ENCODE measurements at regions not wholly inside any gene's neighbourhood (a gene's known extent, or its start where the extent isn't known, plus 50 kb on each side); places are given as distances from the start of the nearest gene placed in this dataset.

GRCh38 chr11:90531001-90531400 lies 308.2 kb upstream of the CHORDC1 start:
- Histone ChIP-seq H3K4me3 (replicated peaks in 1 of 3; ENCODE audit: low read depth in 2 of 3, low read length in 3 of 3) (no peak overlapping the region), H3K9me3 (replicated peaks in 1 of 2; ENCODE audit: control insufficient read depth in 1 of 2, insufficient read depth in 1 of 2, low read length in 2 of 2) (no peaks in the 10 kb centered on the region), H4K20me1 (ENCODE audit: insufficient read depth, low read length) (no peaks in the 10 kb centered on the region), H3K9ac (ENCODE audit: insufficient read depth, low read length, poor library complexity, severe bottlenecking) (no peak overlapping the region), H3K4me2 (replicated peaks; ENCODE audit: extremely low read depth, low read length, poor library complexity, severe bottlenecking) (no peak overlapping the region), H2AFZ (ENCODE audit: insufficient read depth, low read depth, low read length, poor library complexity, severe bottlenecking) (no peak overlapping the region), H3K27ac (ENCODE audit: low read depth in 1 of 2, low read length in 2 of 2) (no peak overlapping the region), H3K36me3 (replicated peaks in 1 of 2; ENCODE audit: control insufficient read depth in 1 of 2, insufficient read depth in 2 of 2, low read length in 2 of 2) (no peaks in the 10 kb centered on the region), H3K4me1 (ENCODE audit: control insufficient read depth in 1 of 2, insufficient read depth in 2 of 2, low read length in 2 of 2) (no peaks in the 10 kb centered on the region), H3K79me2 (ENCODE audit: insufficient read depth, low read length) (no peaks in the 10 kb centered on the region), H3K27me3 (ENCODE audit: control insufficient read depth in 2 of 2, insufficient read depth in 2 of 2, low read length in 2 of 2) (no peaks in the 10 kb centered on the region)
- Mint-ChIP-seq H3K27me3 (ENCODE audit: low read depth in 3 of 3) (no peaks in the 10 kb centered on the region), H3K27ac (no peak overlapping the region), H3K4me1 (no peaks in the 10 kb centered on the region), H3K9me3 (peaks cover 0 to 14% (median 2%) of the 10 kb centered on the region in 7 donors), H3K36me3 (no peaks in the 10 kb centered on the region), H3K4me3 (no peak overlapping the region)
- WGBS (ENCODE audit: insufficient coverage): no CpG with 5 or more reads among the region's 1 CpG
- no peak for DNase-seq
- intact Hi-C loops (cut with micrococcal nuclease): no loop called here
- no peak for TF ChIP-seq CTCF (IDR thresholded peaks at IDR 0.05)

DNA sequence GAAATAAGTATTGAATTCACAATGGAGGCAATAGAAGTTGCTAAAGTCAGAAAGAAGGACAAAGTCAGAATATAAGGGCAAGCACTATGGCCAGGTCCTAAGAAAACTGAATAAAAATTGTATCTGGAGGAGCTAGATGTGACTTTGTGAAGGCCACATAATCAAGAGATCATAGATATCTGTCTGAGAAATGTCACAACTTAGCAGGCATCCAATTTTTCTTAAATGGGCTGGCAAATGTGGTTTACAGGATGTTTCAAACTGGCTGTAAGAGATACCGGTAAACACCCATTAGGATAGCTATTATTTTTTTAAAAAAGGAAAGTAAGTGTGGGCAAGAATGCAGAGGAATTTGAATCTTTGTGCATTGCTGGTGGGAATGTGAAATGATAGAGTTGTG lies 303.1 kb upstream of the CHORDC1 start:
- intact Hi-C loops (cut with micrococcal nuclease): no loop called here
- no peaks in the 10 kb centered on the region for H3K4me1 Mint-ChIP-seq
- H3K9me3 Mint-ChIP-seq: peaks cover 0 to 9% (median 0%) of the 10 kb centered on the region in 7 donors
- no peak overlapping the region for H2AFZ ChIP-seq (ENCODE audit: insufficient read depth, low read depth, low read length, poor library complexity, severe bottlenecking)
- no peak overlapping the region for H3K27ac Mint-ChIP-seq
- no peak for TF ChIP-seq CTCF (IDR thresholded peaks at IDR 0.05)
- no peaks in the 10 kb centered on the region for H4K20me1 ChIP-seq (ENCODE audit: insufficient read depth, low read length)
- H3K27me3 ChIP-seq (ENCODE audit: control insufficient read depth in 2 of 2, insufficient read depth in 2 of 2, low read length in 2 of 2): no peaks in the 10 kb centered on the region
- H3K36me3 ChIP-seq (replicated peaks in 1 of 2; ENCODE audit: control insufficient read depth in 1 of 2, insufficient read depth in 2 of 2, low read length in 2 of 2): no peaks in the 10 kb centered on the region
- no peak overlapping the region for H3K4me3 Mint-ChIP-seq
- DNase-seq: no peak
- H3K4me1 ChIP-seq (ENCODE audit: control insufficient read depth in 1 of 2, insufficient read depth in 2 of 2, low read length in 2 of 2): no peaks in the 10 kb centered on the region
- WGBS (ENCODE audit: insufficient coverage): 89% methylated on average over 1 of the region's 1 CpG
- H3K27ac ChIP-seq (ENCODE audit: low read depth in 1 of 2, low read length in 2 of 2): no peak overlapping the region
- no peak overlapping the region for H3K9ac ChIP-seq (ENCODE audit: insufficient read depth, low read length, poor library complexity, severe bottlenecking)
- H3K79me2 ChIP-seq (ENCODE audit: insufficient read depth, low read length): no peaks in the 10 kb centered on the region
- H3K36me3 Mint-ChIP-seq: no peaks in the 10 kb centered on the region
- H3K4me2 ChIP-seq (replicated peaks; ENCODE audit: extremely low read depth, low read length, poor library complexity, severe bottlenecking): no peak overlapping the region
- no peak overlapping the region for H3K4me3 ChIP-seq (replicated peaks in 1 of 3; ENCODE audit: low read depth in 2 of 3, low read length in 3 of 3)
- no peaks in the 10 kb centered on the region for H3K9me3 ChIP-seq (replicated peaks in 1 of 2; ENCODE audit: control insufficient read depth in 1 of 2, insufficient read depth in 1 of 2, low read length in 2 of 2)
- no peaks in the 10 kb centered on the region for H3K27me3 Mint-ChIP-seq (ENCODE audit: low read depth in 3 of 3)

Data from CD14-positive monocyte (primary cell).